ENCODE measurements at regions not wholly inside any gene's neighbourhood (a gene's known extent, or its start where the extent isn't known, plus 50 kb on each side); places are given as distances from the start of the nearest gene placed in this dataset.

DNA sequence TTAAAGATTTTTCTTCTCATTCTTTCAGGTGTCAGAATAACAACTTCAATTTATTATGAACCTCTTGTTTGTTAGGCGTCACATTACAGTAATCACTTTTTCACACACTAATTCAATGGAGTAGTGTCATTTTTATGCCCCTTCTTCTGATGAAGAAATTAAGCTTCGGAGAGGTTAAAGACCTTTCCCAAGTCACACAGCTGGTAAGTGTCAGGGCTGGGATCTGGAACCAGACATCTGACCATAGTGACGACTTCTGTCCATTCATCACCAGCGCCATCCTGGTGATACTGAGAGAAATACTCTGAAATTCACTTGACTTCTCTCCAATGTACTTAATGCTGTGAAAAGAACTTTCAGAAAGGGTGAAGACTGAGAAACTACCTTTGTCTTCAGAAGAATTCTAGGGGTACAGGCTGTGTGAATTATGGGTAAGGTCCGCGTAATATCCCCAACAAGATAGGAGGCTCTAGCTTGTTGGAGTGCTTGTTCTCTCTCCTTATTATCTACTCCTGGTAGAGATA is 173.8 kb downstream of the GAS1 start:
- Histone ChIP-seq H3K27ac (no peak overlapping the region), H3K36me3 (replicated peaks) (no peaks in the 10 kb centered on the region), H3K4me3 (ENCODE audit: low read depth, low read length) (no peak overlapping the region), H3K27me3 (replicated peaks) (no peaks in the 10 kb centered on the region)
- in situ Hi-C loops (cut with HindIII; ENCODE audit: low pct_ligation_motif_present, low sequenced_read_pairs): no loop called here
- no peak for TF ChIP-seq CTCF (IDR thresholded peaks at IDR 0.05; ENCODE audit: low read depth, low read length, missing control alignments)
- no peak for DNase-seq

DNA sequence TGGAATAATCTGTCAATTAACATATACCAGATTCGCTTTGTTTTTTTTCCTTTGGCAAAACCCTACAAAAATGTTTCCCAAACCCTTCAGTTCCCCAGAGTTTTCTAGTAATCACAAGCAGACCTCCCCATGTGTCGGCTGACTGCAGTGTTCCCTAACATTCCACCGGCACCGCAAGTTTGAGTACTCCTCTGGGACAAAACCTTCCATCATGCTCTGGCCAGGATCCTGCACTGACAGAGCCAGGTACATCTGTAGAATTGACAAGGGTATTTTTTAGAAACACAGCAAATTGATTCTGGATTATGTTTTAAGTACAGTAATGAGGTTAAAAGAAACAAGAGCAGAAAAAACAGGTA is 174.7 kb downstream of the GAS1 start:
- DNase-seq: no peak
- Histone ChIP-seq H3K4me3 (ENCODE audit: low read depth, low read length) (no peak overlapping the region), H3K27ac (no peak overlapping the region), H3K36me3 (replicated peaks) (no peaks in the 10 kb centered on the region), H3K27me3 (replicated peaks) (no peaks in the 10 kb centered on the region)
- in situ Hi-C loops (cut with HindIII; ENCODE audit: low pct_ligation_motif_present, low sequenced_read_pairs): no loop called here
- no peak for TF ChIP-seq CTCF (IDR thresholded peaks at IDR 0.05; ENCODE audit: low read depth, low read length, missing control alignments)

DNA sequence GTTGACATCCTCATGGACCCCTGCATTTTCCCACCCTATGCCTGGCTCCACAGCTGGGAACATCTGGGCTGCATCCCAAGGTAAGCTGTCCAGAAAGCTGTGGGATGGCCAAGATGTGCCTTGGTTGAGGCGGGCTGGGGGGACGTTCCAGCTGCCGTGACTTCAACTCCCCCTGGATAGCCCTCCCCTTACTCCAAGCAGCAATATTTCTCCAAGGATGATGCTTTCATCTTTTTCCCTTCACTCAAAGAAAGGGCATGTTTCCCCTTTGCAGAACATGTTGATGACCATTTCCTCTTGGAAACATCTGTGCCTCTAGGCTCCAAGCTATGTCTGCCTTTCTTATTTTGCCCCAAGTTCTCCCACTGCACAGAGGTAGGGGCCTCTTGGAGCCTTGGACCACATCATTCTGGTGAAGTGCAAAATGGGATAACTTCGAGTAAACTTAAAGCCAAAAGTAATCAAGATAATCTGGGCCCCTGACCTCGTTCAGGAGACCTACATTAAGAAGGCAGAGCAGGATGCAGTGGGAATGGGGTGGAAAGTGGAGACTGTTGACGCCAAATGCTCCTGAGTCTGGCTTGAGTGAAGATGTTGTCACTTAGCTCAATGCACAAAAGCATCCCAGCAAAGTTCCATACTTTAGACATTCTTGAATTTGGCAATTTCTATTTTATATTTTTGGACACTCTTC is 175.2 kb downstream of the GAS1 start:
- Histone ChIP-seq H3K36me3 (replicated peaks) (no peaks in the 10 kb centered on the region), H3K27ac (no peak overlapping the region), H3K4me3 (ENCODE audit: low read depth, low read length) (no peak overlapping the region), H3K27me3 (replicated peaks) (no peaks in the 10 kb centered on the region)
- no peak for TF ChIP-seq CTCF (IDR thresholded peaks at IDR 0.05; ENCODE audit: low read depth, low read length, missing control alignments)
- in situ Hi-C loops (cut with HindIII; ENCODE audit: low pct_ligation_motif_present, low sequenced_read_pairs): no loop called here
- DNase-seq: no peak

DNA sequence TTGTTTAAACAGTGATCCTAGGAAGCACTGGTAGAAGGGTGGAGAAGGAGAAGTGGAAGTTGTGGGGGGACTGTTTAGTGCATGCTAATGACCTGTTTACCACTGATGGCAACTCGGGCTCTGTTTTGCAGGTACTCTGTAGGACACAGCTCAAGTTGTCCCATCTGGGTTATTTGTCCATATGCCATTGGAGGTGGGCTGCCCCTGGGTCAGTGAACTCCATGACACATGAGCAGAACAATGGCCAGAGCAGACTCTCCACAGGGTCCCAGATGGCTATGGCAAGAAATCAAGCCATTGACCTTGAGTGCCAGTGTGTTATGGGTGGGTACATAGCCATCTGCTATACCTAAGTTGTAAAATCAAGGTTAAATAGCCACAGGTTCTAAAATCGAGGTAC is 175.9 kb downstream of the GAS1 start:
- Histone ChIP-seq H3K27ac (no peak overlapping the region), H3K27me3 (replicated peaks) (no peaks in the 10 kb centered on the region), H3K4me3 (ENCODE audit: low read depth, low read length) (no peak overlapping the region), H3K36me3 (replicated peaks) (no peaks in the 10 kb centered on the region)
- TF ChIP-seq CTCF (IDR thresholded peaks at IDR 0.05; ENCODE audit: low read depth, low read length, missing control alignments): no peak
- in situ Hi-C loops (cut with HindIII; ENCODE audit: low pct_ligation_motif_present, low sequenced_read_pairs): no loop called here
- DNase-seq: no peak

- in situ Hi-C loops (cut with HindIII; ENCODE audit: low pct_ligation_motif_present, low sequenced_read_pairs): no loop called here
- no peak for TF ChIP-seq CTCF (IDR thresholded peaks at IDR 0.05; ENCODE audit: low read depth, low read length, missing control alignments)
- no peak overlapping the region for H3K4me3 ChIP-seq (ENCODE audit: low read depth, low read length)
Measured at GRCh38 chr9:86768709-86769108, 178.6 kb downstream of the GAS1 start.

GRCh38 chr9:86768020-86768419 is 179.3 kb downstream of the GAS1 start:
- in situ Hi-C loops (cut with HindIII; ENCODE audit: low pct_ligation_motif_present, low sequenced_read_pairs): no loop called here
- DNase-seq: no peak
- no peak for TF ChIP-seq CTCF (IDR thresholded peaks at IDR 0.05; ENCODE audit: low read depth, low read length, missing control alignments)
- Histone ChIP-seq H3K27ac (no peak overlapping the region), H3K27me3 (replicated peaks) (no peaks in the 10 kb centered on the region), H3K4me3 (ENCODE audit: low read depth, low read length) (no peak overlapping the region), H3K36me3 (replicated peaks) (no peaks in the 10 kb centered on the region)

More at GRCh38 chr9:86768709-86769108, 178.6 kb downstream of the GAS1 start:
- Histone ChIP-seq H3K36me3 (replicated peaks) (no peaks in the 10 kb centered on the region), H3K27me3 (replicated peaks) (no peaks in the 10 kb centered on the region), H3K27ac (no peak overlapping the region)
- no peak for DNase-seq
